SU-DHL-6 (cell line): ENCODE measurements at regions not wholly inside any gene's neighbourhood (a gene's known extent, or its start where the extent isn't known, plus 50 kb on each side); places are given as distances from the start of the nearest gene placed in this dataset.

Experiments used
- EZH2phosphoT487 ChIP-seq: fragments of 200-600 bp; sonication (generic), shearing (Covaris generic); conservative IDR thresholded peaks from 2 replicates; pipeline ENCODE4 v1.6.1; 2018; ENCODE audit warnings: mild to moderate bottlenecking, antibody characterized with exemption, low read length, moderate library complexity, mixed read lengths
- TF ChIP-seq, protein P1 (sequence below): fragments of 200-600 bp; sonication (generic); IDR thresholded peaks from one replicate; pipeline ENCODE4 v1.5.1; 2017; ENCODE audit warnings: antibody characterized with exemption, mild to moderate bottlenecking, low read length, moderate library complexity; ENCODE audit not compliant: insufficient read depth, poor library complexity, severe bottlenecking

DNA sequence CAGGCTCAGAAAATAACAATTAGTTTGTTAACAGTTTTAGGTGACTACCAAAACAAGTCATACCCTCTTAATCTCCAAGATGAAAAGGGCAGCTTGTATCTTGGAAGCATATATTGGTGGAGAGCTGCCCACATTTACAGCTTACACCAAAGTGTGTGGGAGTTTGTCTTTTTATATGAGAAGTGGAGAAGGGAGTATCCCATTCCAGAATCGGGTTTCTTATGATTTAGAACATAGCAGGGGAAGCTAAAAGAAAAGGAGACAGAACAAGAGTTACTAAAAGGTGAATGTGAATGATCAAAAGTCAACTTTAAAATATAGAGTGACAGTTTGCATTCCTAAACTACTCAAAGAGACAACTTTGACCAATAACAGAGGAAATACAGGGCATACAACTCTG lies 338.6 kb upstream of the VWC2 start:
- TF ChIP-seq, protein P1, sequence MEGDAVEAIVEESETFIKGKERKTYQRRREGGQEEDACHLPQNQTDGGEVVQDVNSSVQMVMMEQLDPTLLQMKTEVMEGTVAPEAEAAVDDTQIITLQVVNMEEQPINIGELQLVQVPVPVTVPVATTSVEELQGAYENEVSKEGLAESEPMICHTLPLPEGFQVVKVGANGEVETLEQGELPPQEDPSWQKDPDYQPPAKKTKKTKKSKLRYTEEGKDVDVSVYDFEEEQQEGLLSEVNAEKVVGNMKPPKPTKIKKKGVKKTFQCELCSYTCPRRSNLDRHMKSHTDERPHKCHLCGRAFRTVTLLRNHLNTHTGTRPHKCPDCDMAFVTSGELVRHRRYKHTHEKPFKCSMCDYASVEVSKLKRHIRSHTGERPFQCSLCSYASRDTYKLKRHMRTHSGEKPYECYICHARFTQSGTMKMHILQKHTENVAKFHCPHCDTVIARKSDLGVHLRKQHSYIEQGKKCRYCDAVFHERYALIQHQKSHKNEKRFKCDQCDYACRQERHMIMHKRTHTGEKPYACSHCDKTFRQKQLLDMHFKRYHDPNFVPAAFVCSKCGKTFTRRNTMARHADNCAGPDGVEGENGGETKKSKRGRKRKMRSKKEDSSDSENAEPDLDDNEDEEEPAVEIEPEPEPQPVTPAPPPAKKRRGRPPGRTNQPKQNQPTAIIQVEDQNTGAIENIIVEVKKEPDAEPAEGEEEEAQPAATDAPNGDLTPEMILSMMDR: no peak
- TF ChIP-seq EZH2phosphoT487: no peak
